GM12891 (cell line): ENCODE measurements at regions not wholly inside any gene's neighbourhood (a gene's known extent, or its start where the extent isn't known, plus 50 kb on each side); places are given as distances from the start of the nearest gene placed in this dataset.

Experiments
- POLR2A ChIP-seq: IDR thresholded peaks from 2 replicates; pipeline ENCODE4 v1.6.1; 2011; ENCODE audit warnings: low read depth, low read length, control low read depth
- POLR2AphosphoS5 ChIP-seq: IDR thresholded peaks from 2 replicates; pipeline ENCODE4 v1.6.1; 2011; ENCODE audit warnings: low read depth, low read length, control low read depth

GRCh38 chr3:70565861-70566260 lies 253.4 kb upstream of the MDFIC2 start:
- no peak for TF ChIP-seq POLR2A
- TF ChIP-seq POLR2AphosphoS5, result no peak
